GM23338 (cell line): ENCODE measurements at regions not wholly inside any gene's neighbourhood (a gene's known extent, or its start where the extent isn't known, plus 50 kb on each side); places are given as distances from the start of the nearest gene placed in this dataset.

Experiments used
- ATAC-seq: fragments of 200-7000 bp; cut with Tn5 transposase; 3 replicates; pipeline ENCODE4 v1.9.1; 2020
- DNase-seq: peaks from one replicate; pipeline ENCODE4 v3.0.0-alpha.2; 2015; ENCODE audit warnings: low spot score
- H2AFZ ChIP-seq: fragments of 200-600 bp; sonication (generic); 2 replicates; pipeline ENCODE4 v1.8.0; 2016; ENCODE audit warnings: antibody characterized with exemption, mild to moderate bottlenecking, moderate library complexity
- H3F3A ChIP-seq: fragments of 200-600 bp; sonication (generic); replicated peaks from 2 replicates; pipeline ENCODE4 v1.8.0; 2017; ENCODE audit warnings: antibody characterized with exemption, mixed run types, low read depth
- H3K27ac ChIP-seq: fragments of 200-600 bp; sonication (generic); 2 replicates; pipeline ENCODE4 v1.6.1; 2016; ENCODE audit warnings: low read depth
- H3K27me3 ChIP-seq: fragments of 200-600 bp; sonication (generic); 2 replicates; pipeline ENCODE4 v1.8.0; 2016; ENCODE audit warnings: mild to moderate bottlenecking, mixed run types, moderate library complexity; ENCODE audit not compliant: insufficient read depth
- H3K36me3 ChIP-seq: fragments of 200-600 bp; sonication (generic); 2 replicates; pipeline ENCODE4 v1.8.0; 2016; ENCODE audit warnings: mild to moderate bottlenecking; ENCODE audit not compliant: insufficient read depth
- H3K4me1 ChIP-seq: fragments of 200-600 bp; sonication (generic); 2 replicates; pipeline ENCODE4 v1.8.0; 2016; ENCODE audit warnings: mild to moderate bottlenecking, moderate library complexity; ENCODE audit not compliant: insufficient read depth
- H3K4me2 ChIP-seq: fragments of 200-600 bp; sonication (generic); 2 replicates; pipeline ENCODE4 v1.7.1; 2017; ENCODE audit warnings: mixed run types
- H3K4me3 ChIP-seq: fragments of 200-600 bp; sonication (generic); 2 replicates; pipeline ENCODE4 v1.6.1; 2016; ENCODE audit warnings: mixed run types
- H3K79me2 ChIP-seq: fragments of 200-600 bp; sonication (generic); replicated peaks from 2 replicates; pipeline ENCODE4 v1.8.0; 2017; ENCODE audit warnings: mild to moderate bottlenecking; ENCODE audit not compliant: insufficient read depth
- H3K9me2 ChIP-seq: fragments of 200-600 bp; sonication (generic); 2 replicates; pipeline ENCODE4 v1.8.0; 2017; ENCODE audit not compliant: insufficient read depth
- H4K20me1 ChIP-seq: fragments of 200-600 bp; sonication (generic); replicated peaks from 2 replicates; pipeline ENCODE4 v1.8.0; 2017; ENCODE audit warnings: mild to moderate bottlenecking; ENCODE audit not compliant: insufficient read depth
- H3K27ac Mint-ChIP-seq: 2 replicates; pipeline ENCODE4 v1.8.0; 2020; ENCODE audit warnings: inconsistent platforms, mild to moderate bottlenecking, moderate library complexity, mixed read lengths
- H3K27me3 Mint-ChIP-seq: 3 replicates; pipeline ENCODE4 v1.8.0; 2022; ENCODE audit warnings: low read depth, mild to moderate bottlenecking, moderate library complexity, mixed read lengths, inconsistent platforms; ENCODE audit not compliant: insufficient read depth, poor library complexity
- H3K36me3 Mint-ChIP-seq: 3 replicates; pipeline ENCODE4 v1.8.0; 2021; ENCODE audit warnings: low read depth, mild to moderate bottlenecking, inconsistent platforms, moderate library complexity, mixed read lengths
- H3K4me1 Mint-ChIP-seq: 3 replicates; pipeline ENCODE4 v1.8.0; 2020; ENCODE audit warnings: mild to moderate bottlenecking, inconsistent platforms, mixed read lengths
- H3K4me3 Mint-ChIP-seq: 3 replicates; pipeline ENCODE4 v1.8.0; 2021; ENCODE audit warnings: moderate library complexity, mild to moderate bottlenecking, inconsistent platforms, mixed read lengths
- H3K9me3 Mint-ChIP-seq: 3 replicates; pipeline ENCODE4 v1.8.0; 2020; ENCODE audit warnings: moderate library complexity, mild to moderate bottlenecking, inconsistent platforms, mixed read lengths
- EZH2 ChIP-seq: fragments of 200-600 bp; sonication (generic); IDR thresholded peaks from one replicate; pipeline ENCODE4 v1.8.0; 2017; ENCODE audit warnings: antibody characterized with exemption, mild to moderate bottlenecking, low read depth; ENCODE audit not compliant: unreplicated experiment
- EZH2phosphoT487 ChIP-seq: fragments of 200-600 bp; sonication (generic); IDR thresholded peaks from one replicate; pipeline ENCODE4 v1.8.1; 2018; ENCODE audit warnings: antibody characterized with exemption; ENCODE audit not compliant: unreplicated experiment
- JUNB ChIP-seq: IDR thresholded peaks from one replicate; pipeline ENCODE4 v1.6.1; 2016; ENCODE audit warnings: antibody characterized with exemption; ENCODE audit not compliant: unreplicated experiment
- NANOG ChIP-seq: IDR thresholded peaks from 2 replicates; pipeline ENCODE4 v1.6.1; 2016; ENCODE audit warnings: antibody characterized with exemption, borderline replicate concordance
- POLR2AphosphoS5 ChIP-seq: IDR thresholded peaks from 2 replicates; pipeline ENCODE4 v1.6.1; 2016; ENCODE audit warnings: antibody characterized with exemption, low read depth
- STAT1 ChIP-seq: IDR thresholded peaks from one replicate; pipeline ENCODE4 v1.6.1; 2016; ENCODE audit warnings: antibody characterized with exemption; ENCODE audit not compliant: unreplicated experiment
- ZNF114 ChIP-seq: fragments of 250-450 bp; sonication (Bioruptor Pico); IDR thresholded peaks from 2 replicates; pipeline ENCODE4 v1.5.0; 2020; ENCODE audit warnings: mild to moderate bottlenecking, moderate library complexity
- ZNF331 ChIP-seq: fragments of 250-450 bp; sonication (Bioruptor Pico); IDR thresholded peaks from 2 replicates; pipeline ENCODE4 v1.5.0; 2020; ENCODE audit warnings: low read depth, mild to moderate bottlenecking, moderate library complexity
- TF ChIP-seq, protein P1 (sequence below), 2 experiments: fragments of 200-600 bp in 1 of 2; sonication (generic) in 1 of 2; conservative IDR thresholded peaks; 2 replicates each; pipeline versions ENCODE4 v1.5.1 to v1.6.1; 2016 to 2017; ENCODE audit warnings: antibody characterized with exemption in 2 of 2, low read depth in 2 of 2, mild to moderate bottlenecking in 2 of 2, moderate library complexity in 1 of 2
- TF ChIP-seq, protein P2 (sequence below): fragments of 250-450 bp; sonication (Bioruptor Pico); IDR thresholded peaks from 2 replicates; pipeline ENCODE4 v1.5.0; 2020; ENCODE audit warnings: mild to moderate bottlenecking, moderate library complexity

DNA sequence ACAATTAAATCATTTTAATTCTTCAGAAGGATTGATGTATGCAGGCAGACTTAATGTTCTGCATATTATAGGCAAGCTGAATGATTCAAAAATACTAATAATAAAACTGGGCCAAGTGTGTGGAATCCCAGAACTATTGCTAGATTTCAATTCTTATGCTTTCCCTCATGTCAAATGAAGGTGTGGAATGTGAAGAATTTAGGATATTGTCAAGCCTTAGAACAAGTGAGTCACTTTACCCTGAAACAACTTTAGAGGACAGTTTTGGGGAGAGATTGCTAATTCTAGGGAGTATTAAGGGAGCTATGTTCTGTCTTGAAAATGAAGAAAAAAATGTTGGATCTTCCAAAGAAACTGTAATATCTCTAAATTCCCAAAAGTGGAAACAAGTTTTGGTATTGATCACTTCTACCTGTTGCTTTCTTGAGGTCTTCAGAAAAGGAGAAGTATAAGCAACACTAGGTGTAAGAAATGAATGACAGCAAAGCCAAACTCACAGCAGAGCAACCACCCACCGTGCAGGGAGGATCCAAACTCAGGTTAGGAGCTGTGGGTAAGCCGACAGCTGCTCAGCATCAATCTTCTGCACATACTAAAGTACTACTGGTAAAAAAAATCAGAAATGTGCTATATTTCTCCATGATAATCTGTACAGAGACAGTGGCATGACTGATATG lies 818.1 kb downstream of the SLC4A3 start:
- Histone ChIP-seq H3K4me3 (no peak overlapping the region), H3F3A (no peaks in the 10 kb centered on the region), H3K9me2 (peaks cover 11% of the 10 kb centered on the region; the same call in 1 of the 2 replicates), H3K79me2 (no peaks in the 10 kb centered on the region), H3K27ac (no peak overlapping the region), H3K4me1 (no peaks in the 10 kb centered on the region), H3K36me3 (no peaks in the 10 kb centered on the region), H2AFZ (no peak overlapping the region), H4K20me1 (no peaks in the 10 kb centered on the region), H3K27me3 (no peaks in the 10 kb centered on the region), H3K4me2 (no peak overlapping the region)
- Mint-ChIP-seq H3K4me1 (peaks cover 3% of the 10 kb centered on the region; the same call in 1 of the 3 replicates), H3K9me3 (no peaks in the 10 kb centered on the region; the same call in 1 of the 3 replicates), H3K4me3 (no peak overlapping the region), H3K27me3 (no peaks in the 10 kb centered on the region), H3K27ac (no peak overlapping the region), H3K36me3 (no peaks in the 10 kb centered on the region)
- DNase-seq = no peak
- no peak for ATAC-seq
- TF ChIP-seq POLR2AphosphoS5 = no peak
- no peak for TF ChIP-seq ZNF331 (CRISPR knock-in tag)
- no peak for TF ChIP-seq EZH2
- no peak for TF ChIP-seq JUNB
- no peak for TF ChIP-seq EZH2phosphoT487
- no peak for TF ChIP-seq STAT1
- no peak for TF ChIP-seq ZNF114 (CRISPR knock-in tag)
- TF ChIP-seq, protein P1, sequence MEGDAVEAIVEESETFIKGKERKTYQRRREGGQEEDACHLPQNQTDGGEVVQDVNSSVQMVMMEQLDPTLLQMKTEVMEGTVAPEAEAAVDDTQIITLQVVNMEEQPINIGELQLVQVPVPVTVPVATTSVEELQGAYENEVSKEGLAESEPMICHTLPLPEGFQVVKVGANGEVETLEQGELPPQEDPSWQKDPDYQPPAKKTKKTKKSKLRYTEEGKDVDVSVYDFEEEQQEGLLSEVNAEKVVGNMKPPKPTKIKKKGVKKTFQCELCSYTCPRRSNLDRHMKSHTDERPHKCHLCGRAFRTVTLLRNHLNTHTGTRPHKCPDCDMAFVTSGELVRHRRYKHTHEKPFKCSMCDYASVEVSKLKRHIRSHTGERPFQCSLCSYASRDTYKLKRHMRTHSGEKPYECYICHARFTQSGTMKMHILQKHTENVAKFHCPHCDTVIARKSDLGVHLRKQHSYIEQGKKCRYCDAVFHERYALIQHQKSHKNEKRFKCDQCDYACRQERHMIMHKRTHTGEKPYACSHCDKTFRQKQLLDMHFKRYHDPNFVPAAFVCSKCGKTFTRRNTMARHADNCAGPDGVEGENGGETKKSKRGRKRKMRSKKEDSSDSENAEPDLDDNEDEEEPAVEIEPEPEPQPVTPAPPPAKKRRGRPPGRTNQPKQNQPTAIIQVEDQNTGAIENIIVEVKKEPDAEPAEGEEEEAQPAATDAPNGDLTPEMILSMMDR (conservative IDR thresholded peaks at IDR 0.05; ENCODE audit: low read depth in 2 of 2) = no peak
- no peak for TF ChIP-seq NANOG
- TF ChIP-seq, protein P2, sequence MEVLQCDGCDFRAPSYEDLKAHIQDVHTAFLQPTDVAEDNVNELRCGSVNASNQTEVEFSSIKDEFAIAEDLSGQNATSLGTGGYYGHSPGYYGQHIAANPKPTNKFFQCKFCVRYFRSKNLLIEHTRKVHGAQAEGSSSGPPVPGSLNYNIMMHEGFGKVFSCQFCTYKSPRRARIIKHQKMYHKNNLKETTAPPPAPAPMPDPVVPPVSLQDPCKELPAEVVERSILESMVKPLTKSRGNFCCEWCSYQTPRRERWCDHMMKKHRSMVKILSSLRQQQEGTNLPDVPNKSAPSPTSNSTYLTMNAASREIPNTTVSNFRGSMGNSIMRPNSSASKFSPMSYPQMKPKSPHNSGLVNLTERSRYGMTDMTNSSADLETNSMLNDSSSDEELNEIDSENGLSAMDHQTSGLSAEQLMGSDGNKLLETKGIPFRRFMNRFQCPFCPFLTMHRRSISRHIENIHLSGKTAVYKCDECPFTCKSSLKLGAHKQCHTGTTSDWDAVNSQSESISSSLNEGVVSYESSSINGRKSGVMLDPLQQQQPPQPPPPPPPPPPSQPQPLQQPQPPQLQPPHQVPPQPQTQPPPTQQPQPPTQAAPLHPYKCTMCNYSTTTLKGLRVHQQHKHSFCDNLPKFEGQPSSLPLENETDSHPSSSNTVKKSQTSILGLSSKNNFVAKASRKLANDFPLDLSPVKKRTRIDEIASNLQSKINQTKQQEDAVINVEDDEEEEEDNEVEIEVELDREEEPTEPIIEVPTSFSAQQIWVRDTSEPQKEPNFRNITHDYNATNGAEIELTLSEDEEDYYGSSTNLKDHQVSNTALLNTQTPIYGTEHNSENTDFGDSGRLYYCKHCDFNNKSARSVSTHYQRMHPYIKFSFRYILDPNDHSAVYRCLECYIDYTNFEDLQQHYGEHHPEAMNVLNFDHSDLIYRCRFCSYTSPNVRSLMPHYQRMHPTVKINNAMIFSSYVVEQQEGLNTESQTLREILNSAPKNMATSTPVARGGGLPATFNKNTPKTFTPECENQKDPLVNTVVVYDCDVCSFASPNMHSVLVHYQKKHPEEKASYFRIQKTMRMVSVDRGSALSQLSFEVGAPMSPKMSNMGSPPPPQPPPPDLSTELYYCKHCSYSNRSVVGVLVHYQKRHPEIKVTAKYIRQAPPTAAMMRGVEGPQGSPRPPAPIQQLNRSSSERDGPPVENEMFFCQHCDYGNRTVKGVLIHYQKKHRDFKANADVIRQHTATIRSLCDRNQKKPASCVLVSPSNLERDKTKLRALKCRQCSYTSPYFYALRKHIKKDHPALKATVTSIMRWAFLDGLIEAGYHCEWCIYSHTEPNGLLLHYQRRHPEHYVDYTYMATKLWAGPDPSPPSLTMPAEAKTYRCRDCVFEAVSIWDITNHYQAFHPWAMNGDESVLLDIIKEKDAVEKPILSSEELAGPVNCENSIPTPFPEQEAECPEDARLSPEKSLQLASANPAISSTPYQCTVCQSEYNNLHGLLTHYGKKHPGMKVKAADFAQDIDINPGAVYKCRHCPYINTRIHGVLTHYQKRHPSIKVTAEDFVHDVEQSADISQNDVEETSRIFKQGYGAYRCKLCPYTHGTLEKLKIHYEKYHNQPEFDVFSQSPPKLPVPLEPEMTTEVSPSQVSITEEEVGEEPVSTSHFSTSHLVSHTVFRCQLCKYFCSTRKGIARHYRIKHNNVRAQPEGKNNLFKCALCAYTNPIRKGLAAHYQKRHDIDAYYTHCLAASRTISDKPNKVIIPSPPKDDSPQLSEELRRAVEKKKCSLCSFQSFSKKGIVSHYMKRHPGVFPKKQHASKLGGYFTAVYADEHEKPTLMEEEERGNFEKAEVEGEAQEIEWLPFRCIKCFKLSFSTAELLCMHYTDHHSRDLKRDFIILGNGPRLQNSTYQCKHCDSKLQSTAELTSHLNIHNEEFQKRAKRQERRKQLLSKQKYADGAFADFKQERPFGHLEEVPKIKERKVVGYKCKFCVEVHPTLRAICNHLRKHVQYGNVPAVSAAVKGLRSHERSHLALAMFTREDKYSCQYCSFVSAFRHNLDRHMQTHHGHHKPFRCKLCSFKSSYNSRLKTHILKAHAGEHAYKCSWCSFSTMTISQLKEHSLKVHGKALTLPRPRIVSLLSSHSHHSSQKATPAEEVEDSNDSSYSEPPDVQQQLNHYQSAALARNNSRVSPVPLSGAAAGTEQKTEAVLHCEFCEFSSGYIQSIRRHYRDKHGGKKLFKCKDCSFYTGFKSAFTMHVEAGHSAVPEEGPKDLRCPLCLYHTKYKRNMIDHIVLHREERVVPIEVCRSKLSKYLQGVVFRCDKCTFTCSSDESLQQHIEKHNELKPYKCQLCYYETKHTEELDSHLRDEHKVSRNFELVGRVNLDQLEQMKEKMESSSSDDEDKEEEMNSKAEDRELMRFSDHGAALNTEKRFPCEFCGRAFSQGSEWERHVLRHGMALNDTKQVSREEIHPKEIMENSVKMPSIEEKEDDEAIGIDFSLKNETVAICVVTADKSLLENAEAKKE = no peak
